22Rv1 (cell line): ENCODE measurements at regions not wholly inside any gene's neighbourhood (a gene's known extent, or its start where the extent isn't known, plus 50 kb on each side); places are given as distances from the start of the nearest gene placed in this dataset.

Source experiments
- H3K27ac ChIP-seq: fragments of 450-650 bp; 2 replicates; pipeline ENCODE4 v1.5.1; 2017
- ZFX ChIP-seq: fragments of 450-650 bp; IDR thresholded peaks from 2 replicates; pipeline ENCODE4 v1.6.1; 2017; ENCODE audit warnings: antibody characterized with exemption, borderline replicate concordance
- TF ChIP-seq, protein P1 (sequence below): fragments of 450-650 bp; IDR thresholded peaks from 2 replicates; pipeline ENCODE4 v1.5.1; 2017; ENCODE audit warnings: mild to moderate bottlenecking

DNA sequence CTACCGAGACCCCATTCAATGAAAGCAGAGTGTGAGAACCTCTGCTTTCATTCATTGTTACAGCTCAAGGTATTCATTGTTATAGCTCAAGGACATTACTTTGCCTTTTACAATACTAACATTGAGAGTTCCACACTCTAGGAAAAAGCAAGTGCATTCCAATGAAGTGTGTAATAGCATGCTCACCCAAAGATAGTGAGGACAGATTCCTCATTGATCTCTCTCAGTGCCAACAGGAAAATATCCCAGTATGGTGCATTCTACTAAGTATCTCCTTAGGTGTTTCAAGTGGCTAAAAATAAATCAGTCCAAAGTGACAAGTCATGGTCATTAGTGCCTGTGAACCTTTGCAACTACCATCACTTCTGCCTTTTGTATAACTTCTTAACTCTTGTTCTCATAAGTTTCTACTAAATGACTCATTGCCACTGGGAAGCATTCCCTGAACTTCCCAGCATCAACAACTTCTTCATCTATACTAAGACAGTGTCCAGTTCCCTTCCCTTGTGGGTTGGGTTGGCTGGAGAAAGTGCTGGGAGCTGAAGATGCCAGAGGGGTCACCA, 140.7 kb upstream of the STXBP5 start:
- no peak overlapping the region for H3K27ac ChIP-seq
- no peak for TF ChIP-seq ZFX
- TF ChIP-seq, protein P1, sequence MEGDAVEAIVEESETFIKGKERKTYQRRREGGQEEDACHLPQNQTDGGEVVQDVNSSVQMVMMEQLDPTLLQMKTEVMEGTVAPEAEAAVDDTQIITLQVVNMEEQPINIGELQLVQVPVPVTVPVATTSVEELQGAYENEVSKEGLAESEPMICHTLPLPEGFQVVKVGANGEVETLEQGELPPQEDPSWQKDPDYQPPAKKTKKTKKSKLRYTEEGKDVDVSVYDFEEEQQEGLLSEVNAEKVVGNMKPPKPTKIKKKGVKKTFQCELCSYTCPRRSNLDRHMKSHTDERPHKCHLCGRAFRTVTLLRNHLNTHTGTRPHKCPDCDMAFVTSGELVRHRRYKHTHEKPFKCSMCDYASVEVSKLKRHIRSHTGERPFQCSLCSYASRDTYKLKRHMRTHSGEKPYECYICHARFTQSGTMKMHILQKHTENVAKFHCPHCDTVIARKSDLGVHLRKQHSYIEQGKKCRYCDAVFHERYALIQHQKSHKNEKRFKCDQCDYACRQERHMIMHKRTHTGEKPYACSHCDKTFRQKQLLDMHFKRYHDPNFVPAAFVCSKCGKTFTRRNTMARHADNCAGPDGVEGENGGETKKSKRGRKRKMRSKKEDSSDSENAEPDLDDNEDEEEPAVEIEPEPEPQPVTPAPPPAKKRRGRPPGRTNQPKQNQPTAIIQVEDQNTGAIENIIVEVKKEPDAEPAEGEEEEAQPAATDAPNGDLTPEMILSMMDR: no peak

DNA sequence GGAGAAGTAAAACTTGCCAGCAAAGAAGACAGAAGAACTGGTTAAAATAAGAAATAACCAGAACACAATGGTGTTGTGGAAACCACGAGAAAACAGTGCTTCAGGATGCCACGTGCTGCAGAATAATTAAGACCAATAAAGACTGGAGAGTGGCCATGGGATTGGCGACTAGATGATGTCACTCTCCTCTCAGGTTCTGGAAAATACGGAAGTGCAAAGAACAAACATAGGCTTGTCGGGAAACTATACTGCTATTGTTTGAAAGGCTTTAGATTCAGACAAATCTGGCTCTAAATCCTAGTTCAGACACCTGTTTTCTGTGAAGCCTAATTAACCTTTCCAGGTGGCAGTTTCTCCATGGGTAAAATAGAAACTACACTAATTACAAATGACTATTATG, 138.4 kb upstream of the STXBP5 start:
- H3K27ac ChIP-seq: no peak overlapping the region

DNA sequence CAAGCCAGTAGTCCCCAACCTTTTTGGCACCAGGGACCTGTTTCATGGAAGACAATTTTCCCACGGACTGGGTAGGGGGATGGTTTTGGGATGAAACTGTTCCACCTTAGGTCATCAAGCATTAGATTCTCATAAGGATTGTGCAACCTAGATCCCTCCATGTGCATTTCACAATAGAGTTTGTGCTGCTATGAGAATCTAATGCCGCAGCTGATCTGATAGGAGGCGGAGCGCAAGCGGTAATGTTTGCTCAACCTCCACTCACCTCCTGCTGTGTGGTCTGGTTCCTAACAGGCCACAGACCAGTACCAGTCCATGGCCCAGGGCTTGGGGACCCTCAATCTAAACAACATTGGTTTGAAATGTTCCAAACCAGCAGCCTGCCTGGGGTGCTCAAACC, 137.0 kb upstream of the STXBP5 start:
- TF ChIP-seq, protein P1: no peak
- TF ChIP-seq ZFX: no peak
- no peak overlapping the region for H3K27ac ChIP-seq

More for the DNA sequence above, 138.4 kb upstream of the STXBP5 start:
- TF ChIP-seq, protein P1: no peak
- TF ChIP-seq ZFX: no peak

DNA sequence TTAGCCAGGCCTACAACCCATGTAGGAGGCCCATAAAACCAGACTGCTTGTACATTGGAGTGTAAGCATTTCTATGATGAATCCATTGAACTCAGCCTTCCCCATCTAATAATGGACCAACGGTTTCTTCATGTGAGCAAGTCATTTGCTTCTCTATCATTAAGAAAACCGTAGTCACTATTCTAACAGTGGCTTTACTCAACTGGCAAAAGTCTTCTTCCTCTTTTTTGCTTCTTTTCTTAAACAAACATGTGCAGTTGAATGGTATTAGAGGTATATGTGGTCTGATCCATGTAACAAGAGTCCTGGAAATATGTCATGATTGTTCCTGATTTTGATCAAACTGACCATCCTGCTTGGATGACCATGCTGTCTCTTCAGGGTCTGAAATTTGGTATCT, 132.4 kb upstream of the STXBP5 start:
- H3K27ac ChIP-seq: no peak overlapping the region
- TF ChIP-seq, protein P1: no peak
- no peak for TF ChIP-seq ZFX

DNA sequence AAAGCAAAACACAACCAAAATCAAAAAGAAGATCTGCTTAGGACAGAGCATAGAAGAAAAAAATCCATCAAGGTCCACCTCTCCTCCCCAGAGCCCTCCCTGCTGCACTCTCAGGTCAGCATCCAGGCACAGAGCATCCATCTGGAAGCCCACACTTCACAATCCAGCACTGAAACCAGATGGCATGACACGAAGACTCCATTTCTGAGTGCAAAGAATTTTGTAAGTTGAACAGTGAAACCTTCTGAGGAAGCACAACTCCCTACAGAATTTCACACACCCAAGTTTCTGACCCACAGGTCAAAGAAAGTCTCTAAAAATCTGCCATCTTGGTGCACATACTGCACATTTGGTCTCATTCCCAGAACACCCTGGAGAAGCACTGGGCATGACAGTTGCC, 128.8 kb upstream of the STXBP5 start:
- H3K27ac ChIP-seq: no peak overlapping the region
- TF ChIP-seq, protein P1: no peak
- TF ChIP-seq ZFX: no peak

DNA sequence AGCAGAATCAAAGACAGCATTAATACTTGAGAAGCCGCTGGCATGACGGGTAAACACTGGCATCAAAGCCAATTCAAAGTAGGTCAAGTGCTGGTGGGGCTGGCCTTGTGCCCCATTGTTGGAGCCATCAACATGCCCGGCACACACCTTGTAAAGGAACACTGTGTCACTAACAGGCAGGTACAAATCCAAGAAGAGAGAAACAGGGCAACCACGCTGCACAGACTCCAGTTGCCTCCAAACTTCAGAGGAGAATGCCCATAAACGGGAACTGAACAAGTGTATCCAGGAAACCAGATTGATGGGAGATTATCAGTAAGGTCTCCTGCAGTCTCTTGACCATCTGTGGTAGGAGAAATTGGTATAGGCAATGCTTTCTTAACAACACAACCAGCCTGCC, 127.0 kb upstream of the STXBP5 start:
- TF ChIP-seq, protein P1: no peak
- no peak for TF ChIP-seq ZFX
- no peak overlapping the region; the same call in 1 of the 2 replicates for H3K27ac ChIP-seq

DNA sequence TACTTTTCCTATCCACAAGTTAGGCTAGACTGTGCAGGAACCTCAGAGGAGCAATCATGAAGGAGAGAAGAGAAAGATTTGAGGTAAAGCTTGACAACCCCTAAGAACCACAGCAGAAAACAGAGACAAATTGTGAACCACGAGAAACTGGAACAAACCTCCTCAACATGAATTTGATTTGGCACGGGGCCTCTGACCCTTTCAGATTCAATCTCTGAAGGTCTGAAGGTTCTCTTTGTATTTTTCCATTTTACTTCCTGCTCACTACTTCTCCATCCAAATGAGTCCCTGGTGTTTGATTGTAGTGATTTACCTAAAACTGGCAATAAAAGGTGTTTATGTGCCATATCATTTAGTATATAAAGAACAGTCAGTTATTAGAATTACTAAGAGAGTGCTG, 126.1 kb upstream of the STXBP5 start:
- H3K27ac ChIP-seq: no peak overlapping the region
- no peak for TF ChIP-seq ZFX
- TF ChIP-seq, protein P1: no peak
